GM12878 (cell line): ENCODE measurements at regions not wholly inside any gene's neighbourhood (a gene's known extent, or its start where the extent isn't known, plus 50 kb on each side); places are given as distances from the start of the nearest gene placed in this dataset.

Source experiments
- ATAC-seq: fragments of 200-7000 bp; cut with Tn5 transposase; 3 replicates; pipeline ENCODE4 v1.9.1; 2020; ENCODE audit warnings: mild to moderate bottlenecking, moderate library complexity
- BruUV-seq: library from RNA; stranded (reverse); fragments of 400-500 nt; replicated peaks from 2 replicates; lab custom pipeline; 2021; lab: Mats Ljungman, UMichigan
- CTCF ChIA-PET: fragments of 300-600 bp; sonication (Branson Sonifier 250); formaldehyde crosslinking; extraction: SDS; loops from one replicate; lab custom pipeline; 2021; ENCODE audit warnings: inconsistent platforms; lab: Yijun Ruan, JAX
- POLR2A ChIA-PET: fragments of 350-600 bp; formaldehyde crosslinking; extraction: SDS; loops from one replicate; lab custom pipeline; 2021; ENCODE audit warnings: inconsistent platforms; lab: Charles Lee
- RAD21 ChIA-PET: fragments of 300-600 bp; sonication (Branson Sonifier 250); formaldehyde crosslinking; loops from one replicate; lab custom pipeline; 2023; ENCODE audit warnings: antibody characterized with exemption; ENCODE audit not compliant: unreplicated experiment; lab: Charles Lee
- SMC1A ChIA-PET: fragments of 300-600 bp; sonication (Branson Sonifier 250); formaldehyde crosslinking; loops from one replicate; lab custom pipeline; 2023; ENCODE audit not compliant: unreplicated experiment, uncharacterized antibody; lab: Charles Lee
- DNase-seq: peaks from one replicate; pipeline ENCODE4 v3.0.0-alpha.2; 2011; ENCODE audit warnings: low read depth, low spot score
- FAIRE-seq: peaks from 3 replicates; lab custom pipeline; 2011; peaks lifted over from hg19 to GRCh38; lab: Jason Lieb, UNC
- H2AFZ ChIP-seq: 2 replicates; pipeline ENCODE4 v1.6.0; 2011; ENCODE audit warnings: low read depth, low read length, control low read depth; ENCODE audit not compliant: control insufficient read depth
- H3K27ac ChIP-seq: 2 replicates; pipeline ENCODE4 v1.5.1; 2011; ENCODE audit warnings: control low read depth; ENCODE audit not compliant: control insufficient read depth, insufficient read depth
- H3K27me3 ChIP-seq, 2 experiments: replicated peaks in 1 of 2; 2 replicates each; pipeline versions ENCODE4 v1.6.0 to v1.6.1; 2011; ENCODE audit warnings: low read length in 1 of 2; ENCODE audit not compliant: control insufficient read depth in 2 of 2, insufficient read depth in 2 of 2
- H3K36me3 ChIP-seq, 2 experiments: 2 replicates each; pipeline ENCODE4 v1.5.1; 2011; ENCODE audit warnings: low read length in 1 of 2; ENCODE audit not compliant: control insufficient read depth in 2 of 2, insufficient read depth in 2 of 2
- H3K4me1 ChIP-seq: 2 replicates; pipeline ENCODE4 v1.6.1; 2011; ENCODE audit warnings: mild to moderate bottlenecking, low read length, moderate library complexity, mixed read lengths; ENCODE audit not compliant: control insufficient read depth, insufficient read depth
- H3K4me2 ChIP-seq: 2 replicates; pipeline ENCODE4 v1.6.0; 2011; ENCODE audit warnings: control low read depth; ENCODE audit not compliant: control insufficient read depth, insufficient read depth
- H3K4me3 ChIP-seq: fragments of 200-600 bp; sonication (generic); 2 replicates; pipeline ENCODE4 v1.5.1; 2016
- H3K79me2 ChIP-seq: 2 replicates; pipeline ENCODE4 v1.6.0; 2011; ENCODE audit warnings: low read length; ENCODE audit not compliant: control insufficient read depth, insufficient read depth
- H3K9ac ChIP-seq: 2 replicates; pipeline ENCODE4 v1.8.0; 2011; ENCODE audit warnings: low read length, control low read depth, mixed read lengths; ENCODE audit not compliant: control insufficient read depth, insufficient read depth
- H3K9me3 ChIP-seq: replicated peaks from 3 replicates; pipeline ENCODE4 v1.5.1; 2011; ENCODE audit warnings: mild to moderate bottlenecking, low read length; ENCODE audit not compliant: control insufficient read depth, insufficient read depth
- H4K20me1 ChIP-seq: 2 replicates; pipeline ENCODE4 v1.6.0; 2011; ENCODE audit not compliant: control insufficient read depth, insufficient read depth
- ATF7 ChIP-seq: fragments of 450-650 bp; IDR thresholded peaks from 2 replicates; pipeline ENCODE4 v1.6.1; 2016; ENCODE audit warnings: low read depth, mild to moderate bottlenecking
- CTCF ChIP-seq, 3 experiments: IDR thresholded peaks in 2 of 3; conservative IDR thresholded peaks in 1 of 3; 2 replicates each; pipeline ENCODE4 v1.5.1; 2011; ENCODE audit warnings: low read depth in 3 of 3, low read length in 3 of 3, mild to moderate bottlenecking in 3 of 3, control low read depth in 2 of 3, moderate library complexity in 2 of 3, inconsistent platforms in 1 of 3, mixed read lengths in 1 of 3; ENCODE audit not compliant: control insufficient read depth in 2 of 3, insufficient read depth in 1 of 3; ENCODE audit errors: extremely low read depth in 1 of 3
- EED ChIP-seq: sonication (generic); IDR thresholded peaks from 2 replicates; pipeline ENCODE4 v1.6.1; 2016; ENCODE audit warnings: antibody characterized with exemption, low read depth
- ELK1 ChIP-seq: IDR thresholded peaks from 2 replicates; pipeline ENCODE4 v1.6.1; 2012; ENCODE audit warnings: low read depth, low read length, improper control_type of control experiment
- ETV6 ChIP-seq, 2 experiments: fragments of 450-650 bp in 1 of 2; IDR thresholded peaks in 1 of 2; conservative IDR thresholded peaks in 1 of 2; 2 replicates each; pipeline ENCODE4 v1.6.1; 2014; ENCODE audit warnings: antibody characterized with exemption in 1 of 2, borderline replicate concordance in 1 of 2, low read depth in 1 of 2, mild to moderate bottlenecking in 1 of 2, moderate library complexity in 1 of 2
- HDGF ChIP-seq: fragments of 450-650 bp; IDR thresholded peaks from 2 replicates; pipeline ENCODE4 v1.6.1; 2016; ENCODE audit warnings: antibody characterized with exemption
- MYC ChIP-seq: IDR thresholded peaks from 2 replicates; pipeline ENCODE4 v1.6.1; 2011; ENCODE audit warnings: mild to moderate bottlenecking, low read length, moderate library complexity, inconsistent platforms; ENCODE audit not compliant: insufficient read depth, insufficient replicate concordance, insufficient read length, severe bottlenecking
- NFXL1 ChIP-seq: fragments of 450-650 bp; IDR thresholded peaks from 2 replicates; pipeline ENCODE4 v1.6.1; 2017; ENCODE audit warnings: antibody characterized with exemption, mild to moderate bottlenecking, borderline replicate concordance
- RAD21 ChIP-seq: IDR thresholded peaks from 2 replicates; pipeline ENCODE4 v1.6.1; 2011; ENCODE audit warnings: mild to moderate bottlenecking, low read depth, low read length, moderate library complexity; ENCODE audit not compliant: insufficient read depth
- RELB ChIP-seq: fragments of 450-650 bp; IDR thresholded peaks from 2 replicates; pipeline ENCODE4 v1.6.1; 2017; ENCODE audit warnings: low read depth, mild to moderate bottlenecking, moderate library complexity
- SP1 ChIP-seq: IDR thresholded peaks from one replicate; pipeline ENCODE4 v1.6.1; 2011; ENCODE audit warnings: low read depth, low read length
- SREBF2 ChIP-seq: IDR thresholded peaks from 2 replicates; pipeline ENCODE4 v1.6.1; 2012; ENCODE audit warnings: mild to moderate bottlenecking, low read length
- TARDBP ChIP-seq: IDR thresholded peaks from 2 replicates; pipeline ENCODE4 v1.6.1; 2016; ENCODE audit warnings: borderline replicate concordance
- WGBS: methylation state at CpG from one replicate; pipeline ENCODE4 v1.1.6; 2016; ENCODE audit warnings: low lambda C conversion rate; ENCODE audit not compliant: insufficient replicate concordance, insufficient coverage; ENCODE audit errors: missing lambda C conversion rate; 5-methylcytosine and 5-hydroxymethylcytosine counted together
- in situ Hi-C: fragments of 300-500 bp; cut with MboI; formaldehyde crosslinking; loops from 9 replicates; pipeline ENCODE4 v1.14.3; 2018; ENCODE audit warnings: mixed read lengths
- intact Hi-C: fragments of 100-400 bp; cut with micrococcal nuclease; formaldehyde crosslinking; loops from one replicate; pipeline ENCODE4 v1.14.2; 2022; ENCODE audit not compliant: unreplicated experiment

GRCh38 chr14:85195872-85196477 lies 334.0 kb upstream of the FLRT2 start:
- peak; percentile 17 to 32 (median 24); a peak in 2 of 6 replicates for TF ChIP-seq CTCF (IDR thresholded peaks at IDR 0.05 in 2 of 3, conservative IDR thresholded peaks at IDR 0.05 in 1 of 3; ENCODE audit: control insufficient read depth in 2 of 3, extremely low read depth in 1 of 3, insufficient read depth in 1 of 3, low read depth in 3 of 3, low read length in 3 of 3)
- TF ChIP-seq RAD21, result 0 out of 2 replicates have a peak, but pooled peaks have one; percentile 14
- no peak for TF ChIP-seq EED
- Histone ChIP-seq H2AFZ (no peak overlapping the region), H3K9me3 (no peaks in the 10 kb centered on the region), H3K4me1 (no peaks in the 10 kb centered on the region), H3K4me3 (no peak overlapping the region), H3K9ac (no peak overlapping the region), H3K36me3 (no peaks in the 10 kb centered on the region), H4K20me1 (no peaks in the 10 kb centered on the region), H3K4me2 (no peak overlapping the region), H3K27me3 (no peaks in the 10 kb centered on the region), H3K79me2 (no peaks in the 10 kb centered on the region), H3K27ac (no peak overlapping the region)
- RAD21 ChIA-PET, result no interaction called here
- CTCF ChIA-PET, result no interaction called here
- intact Hi-C loops (no loop called here), in situ Hi-C loops (no loop called here)
- ATAC-seq (peak; percentile 35; the same call in 1 of the 3 replicates), FAIRE-seq (no peak), DNase-seq (no peak)
- 29% methylated on average over 4 of the region's 4 CpGs for WGBS
- SMC1A ChIA-PET, result no interaction called here
- BruUV-seq, result no TSS peak
- POLR2A ChIA-PET, result no interaction called here

- TF ChIP-seq ELK1 (no peak), MYC (no peak), ETV6 (conservative IDR thresholded peaks at IDR 0.05 in 1 of 2, IDR thresholded peaks at IDR 0.05 in 1 of 2; ENCODE audit: borderline replicate concordance in 1 of 2, low read depth in 1 of 2) (no peak), RELB (no peak), HDGF (no peak), SP1 (no peak), SREBF2 (no peak), TARDBP (no peak), ATF7 (no peak), NFXL1 (no peak)
- TF ChIP-seq, all 136 proteins: peak for 0
- BruUV-seq, result no TSS peak
These were observed 331.9 kb upstream of the FLRT2 start for GRCh38 chr14:85198001-85198400.

More at GRCh38 chr14:85198001-85198400, 331.9 kb upstream of the FLRT2 start:
- 10% methylated on average over 4 of the region's 4 CpGs for WGBS
- in situ Hi-C loops, result no loop called here
- DNase-seq, result no peak
- SMC1A ChIA-PET, result no interaction called here
- RAD21 ChIA-PET, result no interaction called here
- Histone ChIP-seq H3K4me3 (no peak overlapping the region), H3K36me3 (no peaks in the 10 kb centered on the region), H3K79me2 (no peaks in the 10 kb centered on the region), H2AFZ (no peak overlapping the region), H3K27ac (no peak overlapping the region), H4K20me1 (no peaks in the 10 kb centered on the region), H3K4me2 (no peak overlapping the region), H3K9me3 (no peaks in the 10 kb centered on the region), H3K9ac (no peak overlapping the region), H3K4me1 (no peaks in the 10 kb centered on the region), H3K27me3 (no peaks in the 10 kb centered on the region)
- POLR2A ChIA-PET, result no interaction called here
- intact Hi-C loops, result no loop called here
- CTCF ChIA-PET, result no interaction called here
- ATAC-seq, result no peak
- no peak for FAIRE-seq
